Mesendoderm (in vitro differentiated cells): ENCODE measurements at regions not wholly inside any gene's neighbourhood (a gene's known extent, or its start where the extent isn't known, plus 50 kb on each side); places are given as distances from the start of the nearest gene placed in this dataset.

ENCODE experiments used
- DNase-seq: peaks from one replicate; pipeline ENCODE4 v3.0.0; 2013
- H2AK5ac ChIP-seq: 2 replicates; pipeline ENCODE4 v1.6.1; 2013; ENCODE audit warnings: low read length, inconsistent platforms
- H2BK120ac ChIP-seq: 2 replicates; pipeline ENCODE4 v1.6.1; 2013; ENCODE audit warnings: low read depth, mild to moderate bottlenecking, low read length, moderate library complexity, mixed read lengths
- H2BK15ac ChIP-seq: replicated peaks from 2 replicates; pipeline ENCODE4 v1.6.1; 2013; ENCODE audit warnings: low read depth, mild to moderate bottlenecking, moderate library complexity
- H2BK5ac ChIP-seq: 2 replicates; pipeline ENCODE4 v1.6.1; 2013; ENCODE audit warnings: low read length, inconsistent platforms
- H3K18ac ChIP-seq: 2 replicates; pipeline ENCODE4 v1.6.1; 2013; ENCODE audit warnings: mild to moderate bottlenecking, low read length, mixed read lengths
- H3K23ac ChIP-seq: one replicate; pipeline ENCODE4 v1.6.1; 2013; ENCODE audit warnings: low read length
- H3K27ac ChIP-seq: 2 replicates; pipeline ENCODE4 v1.5.1; 2013; ENCODE audit warnings: low read depth, mild to moderate bottlenecking, inconsistent platforms, low read length, moderate library complexity
- H3K27me3 ChIP-seq: 2 replicates; pipeline ENCODE4 v1.6.1; 2013; ENCODE audit warnings: low read length, control low read depth, mild to moderate bottlenecking, inconsistent platforms; ENCODE audit not compliant: insufficient read depth, poor library complexity
- H3K36me3 ChIP-seq: 2 replicates; pipeline ENCODE4 v1.6.1; 2013; ENCODE audit warnings: low read length, inconsistent platforms; ENCODE audit not compliant: control insufficient read depth, insufficient read depth
- H3K4ac ChIP-seq: one replicate; pipeline ENCODE4 v1.6.1; 2013; ENCODE audit warnings: low read depth, mild to moderate bottlenecking, low read length, moderate library complexity
- H3K4me1 ChIP-seq: 2 replicates; pipeline ENCODE4 v1.6.1; 2013; ENCODE audit warnings: low read depth, low read length, inconsistent platforms; ENCODE audit not compliant: control insufficient read depth
- H3K4me2 ChIP-seq: 2 replicates; pipeline ENCODE4 v1.6.1; 2013; ENCODE audit warnings: low read length
- H3K4me3 ChIP-seq: 2 replicates; pipeline ENCODE4 v1.5.1; 2013; ENCODE audit warnings: mild to moderate bottlenecking, low read length
- H3K56ac ChIP-seq: one replicate; pipeline ENCODE4 v1.6.1; 2013; ENCODE audit warnings: low read length
- H3K79me1 ChIP-seq: 2 replicates; pipeline ENCODE4 v1.6.1; 2013; ENCODE audit warnings: low read length, inconsistent platforms
- H3K79me2 ChIP-seq: 2 replicates; pipeline ENCODE4 v1.6.1; 2013; ENCODE audit warnings: mild to moderate bottlenecking, low read length; ENCODE audit not compliant: control insufficient read depth, insufficient read depth
- H3K9ac ChIP-seq: 2 replicates; pipeline ENCODE4 v1.6.1; 2013; ENCODE audit warnings: low read length, inconsistent platforms
- H4K5ac ChIP-seq: one replicate; pipeline ENCODE4 v1.6.1; 2013; ENCODE audit warnings: low read length
- H4K8ac ChIP-seq: one replicate; pipeline ENCODE4 v1.6.1; 2013; ENCODE audit warnings: low read depth, mild to moderate bottlenecking, control low read depth, low read length, moderate library complexity
- WGBS: extraction: QIAGEN DNeasy Blood & Tissue Kit; methylation state at CpG from one replicate; pipeline ENCODE4 v1.1.7; 2013; ENCODE audit warnings: low lambda C conversion rate, missing lambda C conversion rate; ENCODE audit not compliant: insufficient coverage; ENCODE audit errors: extremely low coverage; 5-methylcytosine and 5-hydroxymethylcytosine counted together

- no peak overlapping the region for H2AK5ac ChIP-seq
- H3K23ac ChIP-seq, result no peak overlapping the region
- no peak overlapping the region for H3K27ac ChIP-seq
- DNase-seq, result no peak
- H2BK5ac ChIP-seq, result no peak overlapping the region
- no peaks in the 10 kb centered on the region for H3K79me1 ChIP-seq
- no peak overlapping the region for H4K8ac ChIP-seq
- no peak overlapping the region for H3K56ac ChIP-seq
- H3K4me3 ChIP-seq, result no peak overlapping the region
- H2BK120ac ChIP-seq, result no peak overlapping the region
- H4K5ac ChIP-seq, result no peak overlapping the region
- no peaks in the 10 kb centered on the region for H3K79me2 ChIP-seq
- no peaks in the 10 kb centered on the region for H3K36me3 ChIP-seq
- no peaks in the 10 kb centered on the region for H3K27me3 ChIP-seq
- no peak overlapping the region for H3K9ac ChIP-seq
- WGBS, result no CpG with 5 or more reads among the region's 1 CpG
- no peak overlapping the region for H3K4me2 ChIP-seq
- no peak overlapping the region for H3K18ac ChIP-seq
- H3K4ac ChIP-seq, result no peak overlapping the region
- H3K4me1 ChIP-seq, result peaks cover 2% of the 10 kb centered on the region
- H2BK15ac ChIP-seq, result peak overlapping the region; percentile 47
These were observed 79.9 kb upstream of the TAS2R1 start for GRCh38 chr5:9710069-9710468.

- Histone ChIP-seq H3K27me3 (no peaks in the 10 kb centered on the region), H2AK5ac (no peak overlapping the region), H4K5ac (no peak overlapping the region), H2BK120ac (no peak overlapping the region), H3K4me1 (peaks cover 2% of the 10 kb centered on the region), H3K9ac (no peak overlapping the region), H3K4me3 (no peak overlapping the region), H3K4ac (no peak overlapping the region), H3K27ac (no peak overlapping the region), H3K36me3 (no peaks in the 10 kb centered on the region), H2BK5ac (no peak overlapping the region), H3K56ac (peak overlapping the region; percentile 11), H3K79me1 (no peaks in the 10 kb centered on the region), H3K4me2 (no peak overlapping the region), H4K8ac (no peak overlapping the region), H3K23ac (no peak overlapping the region), H2BK15ac (no peak overlapping the region), H3K79me2 (no peaks in the 10 kb centered on the region), H3K18ac (no peak overlapping the region)
- no CpG with 5 or more reads among the region's 12 CpGs for WGBS
- peak; percentile 74 for DNase-seq
These were observed 77.7 kb upstream of the TAS2R1 start for GRCh38 chr5:9707732-9708462.

- no peak overlapping the region for H3K4ac ChIP-seq
- H2AK5ac ChIP-seq, result no peak overlapping the region
- no peak overlapping the region for H3K9ac ChIP-seq
- H3K27me3 ChIP-seq, result no peaks in the 10 kb centered on the region
- H3K18ac ChIP-seq, result no peak overlapping the region
- H2BK15ac ChIP-seq, result no peak overlapping the region
- H3K4me1 ChIP-seq, result no peaks in the 10 kb centered on the region
- no CpG with 5 or more reads among the region's 3 CpGs for WGBS
- no peaks in the 10 kb centered on the region for H3K79me1 ChIP-seq
- no peak overlapping the region for H3K56ac ChIP-seq
- H3K4me3 ChIP-seq, result no peak overlapping the region
- no peak overlapping the region for H3K27ac ChIP-seq
- no peaks in the 10 kb centered on the region for H3K36me3 ChIP-seq
- H2BK120ac ChIP-seq, result no peak overlapping the region
- H4K5ac ChIP-seq, result no peak overlapping the region
- H3K23ac ChIP-seq, result no peak overlapping the region
- DNase-seq, result no peak
- no peak overlapping the region for H3K4me2 ChIP-seq
- no peak overlapping the region for H2BK5ac ChIP-seq
- H3K79me2 ChIP-seq, result no peaks in the 10 kb centered on the region
- no peak overlapping the region for H4K8ac ChIP-seq
These were observed 69.5 kb upstream of the TAS2R1 start for GRCh38 chr5:9699681-9700080.

- no peak overlapping the region for H3K9ac ChIP-seq
- no peaks in the 10 kb centered on the region for H3K4me1 ChIP-seq
- no peak overlapping the region for H3K4ac ChIP-seq
- no peak overlapping the region for H3K27ac ChIP-seq
- no peaks in the 10 kb centered on the region for H3K27me3 ChIP-seq
- DNase-seq, result no peak
- no peak overlapping the region for H3K18ac ChIP-seq
- H2AK5ac ChIP-seq, result no peak overlapping the region
- no peak overlapping the region for H4K8ac ChIP-seq
- no peak overlapping the region for H2BK120ac ChIP-seq
- H3K36me3 ChIP-seq, result no peaks in the 10 kb centered on the region
- H3K56ac ChIP-seq, result no peak overlapping the region
- WGBS, result no CpG with 5 or more reads among the region's 2 CpGs
- H2BK5ac ChIP-seq, result no peak overlapping the region
- H4K5ac ChIP-seq, result no peak overlapping the region
- no peaks in the 10 kb centered on the region for H3K79me1 ChIP-seq
- no peak overlapping the region for H3K23ac ChIP-seq
- no peak overlapping the region for H2BK15ac ChIP-seq
- H3K4me3 ChIP-seq, result no peak overlapping the region
- no peak overlapping the region for H3K4me2 ChIP-seq
- H3K79me2 ChIP-seq, result no peaks in the 10 kb centered on the region
These were observed 68.7 kb upstream of the TAS2R1 start for GRCh38 chr5:9698841-9699240.

GRCh38 chr5:9698125-9698826 is 68.1 kb upstream of the TAS2R1 start:
- H2AK5ac ChIP-seq, result no peak overlapping the region
- no peaks in the 10 kb centered on the region for H3K4me1 ChIP-seq
- no peak overlapping the region for H2BK120ac ChIP-seq
- no peak overlapping the region for H3K9ac ChIP-seq
- no peak overlapping the region for H3K23ac ChIP-seq
- H4K8ac ChIP-seq, result no peak overlapping the region
- H4K5ac ChIP-seq, result no peak overlapping the region
- no peak overlapping the region for H3K18ac ChIP-seq
- H3K27ac ChIP-seq, result no peak overlapping the region
- H2BK15ac ChIP-seq, result no peak overlapping the region
- H3K79me1 ChIP-seq, result no peaks in the 10 kb centered on the region
- no peak overlapping the region for H2BK5ac ChIP-seq
- no peaks in the 10 kb centered on the region for H3K36me3 ChIP-seq
- no peak overlapping the region for H3K4me2 ChIP-seq
- no peak overlapping the region for H3K4me3 ChIP-seq
- no CpG with 5 or more reads among the region's 9 CpGs for whole genome bisulfite sequencing
- no peak overlapping the region for H3K56ac ChIP-seq
- no peaks in the 10 kb centered on the region for H3K79me2 ChIP-seq
- DNase-seq, result no peak
- no peak overlapping the region for H3K4ac ChIP-seq
- no peaks in the 10 kb centered on the region for H3K27me3 ChIP-seq
